22Rv1 (cell line): ENCODE measurements at regions not wholly inside any gene's neighbourhood (a gene's known extent, or its start where the extent isn't known, plus 50 kb on each side); places are given as distances from the start of the nearest gene placed in this dataset.

Experiments used
- ZFX ChIP-seq: fragments of 450-650 bp; IDR thresholded peaks from 2 replicates; pipeline ENCODE4 v1.6.1; 2017; ENCODE audit warnings: antibody characterized with exemption, borderline replicate concordance
- TF ChIP-seq, protein P1 (sequence below): fragments of 450-650 bp; IDR thresholded peaks from 2 replicates; pipeline ENCODE4 v1.5.1; 2017; ENCODE audit warnings: mild to moderate bottlenecking

DNA sequence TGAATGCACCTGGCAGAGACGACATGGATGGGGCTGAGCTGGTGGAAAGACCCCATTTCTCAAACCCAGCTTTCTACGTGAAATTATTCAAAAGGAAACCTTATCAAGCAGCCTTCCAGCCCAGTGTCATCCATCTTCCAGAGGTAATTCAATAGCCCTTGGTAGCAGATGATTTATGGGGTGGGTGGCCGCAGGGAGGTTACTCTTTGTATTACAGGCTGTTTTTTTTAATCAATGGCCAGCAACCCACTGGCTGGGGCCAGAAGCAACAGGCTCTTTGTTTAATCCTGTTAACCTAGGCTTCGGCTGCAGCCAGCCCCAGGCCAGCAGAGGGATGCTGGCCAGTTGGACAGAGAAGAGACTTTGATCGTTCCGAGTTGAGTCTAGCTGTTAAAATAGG lies 139.8 kb upstream of the SRRM4 start:
- TF ChIP-seq, protein P1, sequence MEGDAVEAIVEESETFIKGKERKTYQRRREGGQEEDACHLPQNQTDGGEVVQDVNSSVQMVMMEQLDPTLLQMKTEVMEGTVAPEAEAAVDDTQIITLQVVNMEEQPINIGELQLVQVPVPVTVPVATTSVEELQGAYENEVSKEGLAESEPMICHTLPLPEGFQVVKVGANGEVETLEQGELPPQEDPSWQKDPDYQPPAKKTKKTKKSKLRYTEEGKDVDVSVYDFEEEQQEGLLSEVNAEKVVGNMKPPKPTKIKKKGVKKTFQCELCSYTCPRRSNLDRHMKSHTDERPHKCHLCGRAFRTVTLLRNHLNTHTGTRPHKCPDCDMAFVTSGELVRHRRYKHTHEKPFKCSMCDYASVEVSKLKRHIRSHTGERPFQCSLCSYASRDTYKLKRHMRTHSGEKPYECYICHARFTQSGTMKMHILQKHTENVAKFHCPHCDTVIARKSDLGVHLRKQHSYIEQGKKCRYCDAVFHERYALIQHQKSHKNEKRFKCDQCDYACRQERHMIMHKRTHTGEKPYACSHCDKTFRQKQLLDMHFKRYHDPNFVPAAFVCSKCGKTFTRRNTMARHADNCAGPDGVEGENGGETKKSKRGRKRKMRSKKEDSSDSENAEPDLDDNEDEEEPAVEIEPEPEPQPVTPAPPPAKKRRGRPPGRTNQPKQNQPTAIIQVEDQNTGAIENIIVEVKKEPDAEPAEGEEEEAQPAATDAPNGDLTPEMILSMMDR, result no peak
- TF ChIP-seq ZFX, result no peak
